Ascending aorta (tissue), 2 donors: ENCODE measurements at regions not wholly inside any gene's neighbourhood (a gene's known extent, or its start where the extent isn't known, plus 50 kb on each side); places are given as distances from the start of the nearest gene placed in this dataset.

Experiments
- DNase-seq, 2 donors: peaks; one replicate each; pipeline ENCODE4 v3.0.0-alpha.2; 2019; ENCODE audit warnings: low spot score in 2 of 2
- H3K27ac ChIP-seq, 2 donors: fragments of 200-600 bp; sonication (generic); one replicate each; pipeline ENCODE4 v1.5.1; 2016 to 2017; ENCODE audit warnings: mild to moderate bottlenecking in 1 of 2
- H3K27me3 ChIP-seq: fragments of 200-600 bp; sonication (generic); one replicate; pipeline ENCODE4 v1.5.1; 2017
- H3K36me3 ChIP-seq, 2 donors: fragments of 200-600 bp; sonication (generic); one replicate each; pipeline ENCODE4 v1.5.1; 2016
- H3K4me1 ChIP-seq, 2 donors: fragments of 200-600 bp; sonication (generic); one replicate each; pipeline ENCODE4 v1.5.1; 2016 to 2017; ENCODE audit warnings: mild to moderate bottlenecking in 1 of 2
- H3K4me3 ChIP-seq, 2 donors: fragments of 200-600 bp; sonication (generic); one replicate each; pipeline ENCODE4 v1.5.1; 2016 to 2017; ENCODE audit warnings: mild to moderate bottlenecking in 1 of 2
- H3K9me3 ChIP-seq, 2 donors: fragments of 200-600 bp; sonication (generic); one replicate each; pipeline ENCODE4 v1.5.1; 2016
- intact Hi-C: fragments of 100-400 bp; cut with DNase I; formaldehyde crosslinking; loops from one replicate; pipeline ENCODE4 v1.15.1; 2023
- TF ChIP-seq, protein P1 (sequence below), 3 experiments: fragments of 200-600 bp in 2 of 3; fragments of 450-650 bp in 1 of 3; sonication (generic) in 2 of 3; IDR thresholded peaks; one replicate each; pipeline ENCODE4 v1.5.1; 2016 to 2019; ENCODE audit warnings: antibody characterized with exemption in 3 of 3, mild to moderate bottlenecking in 1 of 3, moderate library complexity in 1 of 3

GRCh38 chr10:78199759-78200158, 166.1 kb downstream of the RPS24 start:
- Histone ChIP-seq H3K36me3 (no peaks in the 10 kb centered on the region), H3K4me3 (no peak overlapping the region), H3K27ac (no peak overlapping the region), H3K27me3 (no peaks in the 10 kb centered on the region), H3K4me1 (peaks cover 7% of the 10 kb centered on the region in 2 donors), H3K9me3 (no peaks in the 10 kb centered on the region)
- DNase-seq, result no peak
- TF ChIP-seq, protein P1, sequence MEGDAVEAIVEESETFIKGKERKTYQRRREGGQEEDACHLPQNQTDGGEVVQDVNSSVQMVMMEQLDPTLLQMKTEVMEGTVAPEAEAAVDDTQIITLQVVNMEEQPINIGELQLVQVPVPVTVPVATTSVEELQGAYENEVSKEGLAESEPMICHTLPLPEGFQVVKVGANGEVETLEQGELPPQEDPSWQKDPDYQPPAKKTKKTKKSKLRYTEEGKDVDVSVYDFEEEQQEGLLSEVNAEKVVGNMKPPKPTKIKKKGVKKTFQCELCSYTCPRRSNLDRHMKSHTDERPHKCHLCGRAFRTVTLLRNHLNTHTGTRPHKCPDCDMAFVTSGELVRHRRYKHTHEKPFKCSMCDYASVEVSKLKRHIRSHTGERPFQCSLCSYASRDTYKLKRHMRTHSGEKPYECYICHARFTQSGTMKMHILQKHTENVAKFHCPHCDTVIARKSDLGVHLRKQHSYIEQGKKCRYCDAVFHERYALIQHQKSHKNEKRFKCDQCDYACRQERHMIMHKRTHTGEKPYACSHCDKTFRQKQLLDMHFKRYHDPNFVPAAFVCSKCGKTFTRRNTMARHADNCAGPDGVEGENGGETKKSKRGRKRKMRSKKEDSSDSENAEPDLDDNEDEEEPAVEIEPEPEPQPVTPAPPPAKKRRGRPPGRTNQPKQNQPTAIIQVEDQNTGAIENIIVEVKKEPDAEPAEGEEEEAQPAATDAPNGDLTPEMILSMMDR (IDR thresholded peaks at IDR 0.05), result no peak
- intact Hi-C loops, result no loop called here

DNA sequence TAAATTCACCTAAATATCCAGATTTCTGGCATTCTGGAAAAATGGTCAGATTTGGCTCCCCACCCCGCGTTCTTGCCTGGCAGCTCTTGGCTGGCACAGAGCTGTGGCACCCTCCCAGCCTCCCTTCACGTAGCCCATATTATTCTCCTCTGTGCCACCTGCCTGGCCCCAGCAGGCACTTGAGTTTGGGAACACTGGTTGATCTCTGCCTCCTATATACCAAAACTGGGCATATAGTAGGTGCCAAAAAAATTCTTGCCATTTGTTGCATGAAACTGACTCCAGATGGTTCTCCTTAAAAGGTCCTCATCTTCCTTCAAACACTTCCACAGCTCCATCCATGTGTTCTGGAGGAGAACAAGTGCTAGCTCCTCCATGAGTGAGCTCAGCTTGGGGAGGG, 167.0 kb downstream of the RPS24 start:
- Histone ChIP-seq H3K9me3 (no peaks in the 10 kb centered on the region), H3K36me3 (no peaks in the 10 kb centered on the region), H3K4me3 (no peak overlapping the region), H3K27me3 (no peaks in the 10 kb centered on the region), H3K4me1 (peaks cover 7% of the 10 kb centered on the region in 2 donors), H3K27ac (no peak overlapping the region)
- TF ChIP-seq, protein P1 (IDR thresholded peaks at IDR 0.05), result no peak
- intact Hi-C loops, result no loop called here
- DNase-seq, result no peak

- no peaks in the 10 kb centered on the region for H3K27me3 ChIP-seq
- intact Hi-C loops, result no loop called here
These were observed 168.7 kb downstream of the RPS24 start for GRCh38 chr10:78202386-78202785.

DNA sequence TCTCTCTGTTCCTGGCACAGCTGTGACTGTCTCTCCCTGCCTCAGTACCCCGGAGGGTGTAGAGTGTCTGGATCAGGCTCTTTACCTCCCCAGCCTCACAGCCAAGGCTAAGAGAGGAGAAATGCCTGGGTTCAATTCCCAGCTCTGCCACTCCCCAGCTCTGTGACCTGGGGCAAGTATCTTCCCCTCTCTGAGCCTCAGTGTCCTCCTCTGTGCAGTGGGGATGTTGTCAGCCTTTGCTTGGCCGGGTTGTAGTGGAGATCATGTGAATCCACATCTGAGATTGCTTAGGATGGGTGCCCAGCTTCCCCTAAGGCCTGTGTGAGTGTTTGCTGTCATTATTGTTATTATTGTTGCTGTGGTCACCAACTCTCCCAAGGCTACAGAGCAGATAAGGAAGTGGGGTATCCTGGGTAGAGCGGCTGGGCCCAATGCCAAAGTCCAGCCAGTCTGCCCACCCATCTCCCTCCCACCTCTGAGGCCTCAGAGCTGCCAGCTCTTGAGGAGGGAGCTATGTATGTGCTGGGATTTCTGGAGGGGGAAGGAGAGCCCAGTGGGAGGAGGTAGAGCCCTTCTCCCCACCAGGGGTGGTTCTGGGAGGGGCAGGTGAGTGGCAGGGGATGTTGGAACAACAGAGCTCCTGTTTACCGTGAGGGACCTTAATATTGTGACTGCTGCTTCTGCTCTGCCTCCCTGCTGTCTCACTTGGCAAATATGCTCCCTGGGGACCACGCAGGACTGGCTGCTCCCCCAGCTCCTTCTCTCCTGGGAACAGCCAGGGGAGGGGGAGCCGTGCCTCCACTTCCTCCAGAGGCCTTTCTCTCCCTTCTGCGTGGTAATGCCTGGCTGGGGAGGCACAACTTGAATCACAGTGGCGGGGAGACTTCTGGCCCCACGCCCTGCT, 170.5 kb downstream of the RPS24 start:
- H3K9me3 ChIP-seq, result no peaks in the 10 kb centered on the region
- peaks cover 7% of the 10 kb centered on the region in 2 donors for H3K4me1 ChIP-seq
- TF ChIP-seq, protein P1 (IDR thresholded peaks at IDR 0.05), result no peak
- intact Hi-C loops, result no loop called here
- H3K36me3 ChIP-seq, result no peaks in the 10 kb centered on the region
- peak overlapping the region in 1 of 2 donors; percentile 10 for H3K27ac ChIP-seq
- no peaks in the 10 kb centered on the region for H3K27me3 ChIP-seq
- no peak for DNase-seq
- H3K4me3 ChIP-seq, result no peak overlapping the region

More at GRCh38 chr10:78202386-78202785, 168.7 kb downstream of the RPS24 start:
- no peaks in the 10 kb centered on the region for H3K9me3 ChIP-seq
- H3K36me3 ChIP-seq, result no peaks in the 10 kb centered on the region
- no peak overlapping the region for H3K4me3 ChIP-seq
- H3K4me1 ChIP-seq, result peaks cover 7% of the 10 kb centered on the region in 2 donors
- TF ChIP-seq, protein P1 (IDR thresholded peaks at IDR 0.05), result no peak
- H3K27ac ChIP-seq, result no peak overlapping the region
- no peak for DNase-seq

DNA sequence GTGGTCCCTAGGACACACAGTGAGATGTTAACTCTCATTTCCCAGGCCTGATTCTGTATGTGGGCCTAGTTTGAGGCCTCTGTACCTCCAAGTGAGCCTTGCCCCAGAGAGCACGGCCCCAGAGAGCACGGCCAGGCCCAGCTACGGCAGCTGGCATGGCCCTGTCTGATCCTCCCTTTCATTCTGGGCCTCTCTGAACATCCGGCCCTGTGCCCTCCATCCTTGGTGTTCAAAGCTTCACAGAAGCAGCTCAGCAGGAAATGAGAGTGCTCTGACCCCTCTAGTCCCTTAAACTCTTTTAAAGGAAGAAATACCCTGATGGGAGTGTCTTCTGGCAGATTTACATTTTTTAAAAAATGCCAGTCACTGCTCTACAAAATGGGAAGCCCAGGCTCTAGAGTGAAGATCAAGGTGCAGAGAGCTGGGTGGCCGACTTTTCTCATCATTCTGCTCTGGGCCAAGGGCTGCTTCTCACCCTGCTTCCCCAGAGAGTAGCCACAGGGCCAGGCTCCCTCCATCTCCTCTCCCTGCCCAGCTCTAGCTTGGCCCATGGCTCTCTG, 171.9 kb downstream of the RPS24 start:
- no peaks in the 10 kb centered on the region for H3K9me3 ChIP-seq
- no peak overlapping the region for H3K4me3 ChIP-seq
- no peaks in the 10 kb centered on the region for H3K36me3 ChIP-seq
- peaks cover 7% of the 10 kb centered on the region in 2 donors for H3K4me1 ChIP-seq
- no peak overlapping the region for H3K27ac ChIP-seq
- DNase-seq, result no peak
- intact Hi-C loops, result no loop called here
- no peaks in the 10 kb centered on the region for H3K27me3 ChIP-seq
- TF ChIP-seq, protein P1 (IDR thresholded peaks at IDR 0.05), result no peak
